GM18526 (cell line): ENCODE measurements at regions not wholly inside any gene's neighbourhood (a gene's known extent, or its start where the extent isn't known, plus 50 kb on each side); places are given as distances from the start of the nearest gene placed in this dataset.

ENCODE experiments used
- POLR2A ChIP-seq: IDR thresholded peaks from 3 replicates; pipeline ENCODE4 v1.6.1; 2011; ENCODE audit not compliant: insufficient read length; ENCODE audit errors: extremely low read depth

DNA sequence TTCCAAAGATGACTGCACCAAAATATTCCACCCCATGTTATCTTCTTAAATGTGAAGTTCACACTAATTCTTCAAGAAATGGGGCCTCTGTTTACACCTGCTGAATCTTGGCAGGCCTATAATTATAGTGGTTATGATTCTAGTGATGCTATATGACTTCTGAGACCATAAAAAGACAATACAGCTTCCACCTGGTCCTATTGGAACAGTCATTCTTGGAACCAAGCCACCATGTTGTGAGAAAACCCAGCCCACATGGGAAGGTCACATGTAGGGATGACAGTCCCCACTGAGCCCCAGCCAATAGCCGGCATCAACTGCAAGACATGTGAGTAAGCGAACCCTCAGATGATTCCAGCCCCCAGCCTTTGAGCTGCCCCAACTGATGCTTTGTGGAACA, 587.5 kb downstream of the MID1IP1 start:
- TF ChIP-seq POLR2A, result no peak

DNA sequence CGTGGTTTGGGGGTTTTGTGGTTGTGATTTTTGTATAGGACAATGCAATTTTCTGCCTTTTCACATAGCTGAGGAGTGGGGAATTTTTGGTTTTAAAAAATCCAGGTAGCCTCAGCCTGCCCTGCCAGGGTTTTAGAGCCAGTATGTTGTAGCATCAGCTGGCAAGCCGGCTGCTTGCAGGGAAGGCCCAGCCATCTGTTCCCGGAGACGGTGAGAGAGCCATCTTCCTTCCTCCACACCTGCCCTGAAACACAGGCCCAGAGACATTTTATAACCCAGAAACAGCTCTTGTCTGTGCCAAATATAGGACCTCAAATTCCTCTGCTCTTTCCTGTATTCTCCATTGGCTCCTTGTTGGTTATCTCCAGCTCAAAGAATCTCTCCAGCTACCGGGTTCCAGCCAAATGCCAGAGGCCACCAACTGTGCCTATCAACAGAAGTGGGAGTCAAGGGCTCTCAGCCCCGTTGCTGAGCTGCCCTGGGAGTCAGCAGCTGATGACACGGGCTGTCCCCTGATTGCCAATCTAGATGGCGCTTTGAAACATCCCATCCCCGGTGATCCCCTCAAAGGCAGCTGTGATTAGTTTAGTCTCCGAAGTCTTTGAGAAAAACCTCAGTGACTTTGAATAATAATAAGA, 595.2 kb downstream of the MID1IP1 start:
- no peak for TF ChIP-seq POLR2A

DNA sequence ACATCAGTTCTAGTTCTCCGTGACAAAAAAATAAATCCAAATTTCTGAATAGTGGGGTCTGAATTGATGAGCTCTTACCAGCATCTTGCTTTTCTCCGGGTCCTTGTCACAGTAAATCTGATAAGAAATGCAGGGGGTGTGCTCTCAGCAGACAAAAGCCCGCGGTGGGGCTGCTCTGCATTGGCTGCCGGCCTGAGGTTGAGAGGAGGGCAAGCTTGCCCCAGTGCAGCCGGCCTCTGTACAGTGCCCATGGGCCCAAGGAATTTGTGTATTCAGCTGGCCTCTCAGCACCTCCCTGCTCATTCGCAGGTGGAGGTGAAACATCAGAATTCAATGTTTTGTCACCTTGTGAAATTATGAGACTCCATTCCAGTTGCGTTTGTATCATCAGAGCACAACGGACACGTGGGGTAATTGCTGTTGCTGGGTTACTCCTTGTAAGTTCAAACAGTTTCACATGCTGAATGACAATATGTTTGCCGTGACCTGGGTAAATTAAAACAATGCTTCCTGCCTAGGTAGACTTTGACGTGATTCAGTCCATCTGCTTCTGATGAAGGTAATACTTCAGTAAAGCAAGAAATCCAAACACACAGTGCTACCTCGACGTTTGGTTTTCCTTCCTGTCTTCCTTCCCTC, 596.4 kb downstream of the MID1IP1 start:
- TF ChIP-seq POLR2A, result no peak

DNA sequence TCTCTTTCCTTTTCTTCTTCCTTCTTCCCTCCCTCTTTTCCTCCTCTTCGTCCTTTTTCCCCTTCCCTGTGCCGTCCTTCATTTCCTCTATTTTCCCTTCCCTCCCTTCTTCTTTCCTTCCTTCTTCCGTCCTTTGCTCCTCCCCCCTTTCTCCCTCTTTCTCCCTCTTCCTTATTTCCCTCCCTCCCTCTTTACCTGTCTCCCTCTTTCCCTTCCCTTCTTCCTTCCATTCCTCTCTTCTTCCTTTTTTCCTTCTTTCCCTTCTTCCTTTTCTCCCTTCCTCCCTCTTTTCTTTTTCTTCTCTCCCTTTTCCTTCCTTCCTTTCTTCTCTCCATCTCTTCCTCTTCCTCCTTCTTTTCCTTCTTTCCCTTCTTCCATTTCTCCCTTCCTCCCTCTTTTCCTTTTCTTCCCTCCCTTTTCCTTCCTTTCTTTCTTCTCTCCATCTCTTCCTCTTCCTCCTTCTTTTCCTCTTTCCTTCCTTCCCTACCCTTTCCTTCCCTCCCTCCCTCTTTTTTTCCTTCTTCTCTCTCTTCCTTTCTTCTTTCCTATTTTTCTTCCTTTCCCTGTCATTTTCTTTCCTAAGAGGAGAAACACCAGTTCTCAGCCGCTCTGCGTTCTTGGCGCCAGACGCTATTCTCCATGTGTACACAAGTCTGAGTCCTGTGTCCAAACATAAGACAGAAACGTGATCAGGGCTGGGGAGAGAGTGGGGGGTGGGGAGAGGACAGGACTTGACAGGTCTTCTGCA, 597.1 kb downstream of the MID1IP1 start:
- TF ChIP-seq POLR2A, result no peak

DNA sequence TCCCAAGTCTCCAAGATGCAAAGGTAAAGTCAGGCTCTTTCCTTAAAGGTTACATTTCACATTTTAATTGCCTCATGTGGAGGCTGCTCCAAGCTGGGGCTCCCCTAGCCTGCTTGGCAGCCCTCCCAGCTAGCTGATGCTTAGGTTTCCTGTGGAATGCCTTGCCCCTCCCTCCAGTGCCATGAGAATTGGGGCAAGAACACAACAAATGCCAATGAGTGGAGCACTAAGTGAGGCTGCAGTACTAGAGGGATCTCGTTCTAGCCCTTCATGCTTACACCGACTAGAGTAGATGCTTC, 597.7 kb downstream of the MID1IP1 start:
- TF ChIP-seq POLR2A, result no peak

DNA sequence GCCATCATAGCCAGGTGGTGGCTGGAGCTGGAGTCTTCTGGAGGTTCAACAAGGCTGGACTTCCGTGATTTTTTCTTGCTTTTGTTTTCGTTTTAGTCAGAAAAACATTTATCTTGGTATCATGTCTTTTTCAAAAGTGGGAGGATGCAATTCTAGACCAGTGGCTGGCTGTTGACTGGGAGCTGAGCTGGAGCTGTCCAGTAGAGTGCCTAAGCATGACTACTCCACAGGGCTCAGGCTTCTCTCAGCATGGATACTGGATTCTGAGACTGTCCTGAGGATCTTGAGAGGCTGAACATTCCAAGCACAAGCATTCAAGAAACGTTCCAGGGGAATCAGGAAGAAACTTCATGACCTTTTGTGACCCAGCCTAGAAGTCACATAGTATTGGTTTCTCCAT, 598.1 kb downstream of the MID1IP1 start:
- no peak for TF ChIP-seq POLR2A

DNA sequence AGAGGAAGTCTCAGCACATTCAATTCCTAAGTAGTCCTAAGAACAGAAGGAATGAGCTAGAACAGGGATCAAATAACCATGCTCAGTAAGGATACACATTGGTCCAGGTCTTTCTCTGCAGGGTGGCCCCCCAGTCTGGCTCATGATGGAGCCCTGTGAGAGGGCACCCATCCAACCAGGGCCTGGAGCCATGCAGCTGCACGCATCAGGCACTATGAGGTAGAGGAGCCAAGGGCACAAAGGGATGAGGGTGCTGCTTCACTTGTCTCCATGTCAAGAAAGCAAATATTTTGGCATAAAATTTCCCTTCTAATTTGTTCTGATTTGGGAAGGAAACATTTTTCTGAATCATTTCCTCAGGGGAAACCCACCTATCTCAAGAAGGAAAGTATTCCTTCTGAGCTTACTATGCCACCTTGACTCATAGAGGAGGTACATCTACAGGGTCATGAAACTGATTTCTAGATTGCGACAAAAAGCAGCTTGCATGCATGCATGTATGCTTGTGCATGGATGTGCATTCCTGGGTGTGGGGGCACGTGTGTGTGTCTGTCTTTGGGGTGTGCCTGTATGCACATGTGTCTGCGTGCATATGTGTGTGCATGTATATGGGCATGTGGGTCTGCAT, 600.3 kb downstream of the MID1IP1 start:
- TF ChIP-seq POLR2A, result no peak

DNA sequence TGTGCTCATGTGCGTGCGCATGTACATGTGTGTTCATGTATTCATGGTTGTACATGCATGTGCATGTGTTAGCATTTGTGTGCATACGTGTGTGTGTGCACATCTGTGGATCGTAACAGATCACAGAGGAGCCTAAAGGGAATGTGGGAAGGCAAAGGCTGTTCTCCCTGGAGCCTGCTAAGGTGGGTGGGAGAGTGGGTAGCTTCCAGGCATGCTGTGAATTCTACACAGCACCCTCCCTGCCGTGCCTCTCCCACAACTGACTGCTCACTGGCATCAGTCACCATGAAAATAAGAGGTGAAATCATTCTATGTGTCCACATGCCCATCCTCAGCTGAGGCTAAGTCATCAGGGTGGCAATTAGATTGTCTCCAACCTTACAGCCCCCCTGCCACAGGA, 600.9 kb downstream of the MID1IP1 start:
- no peak for TF ChIP-seq POLR2A

DNA sequence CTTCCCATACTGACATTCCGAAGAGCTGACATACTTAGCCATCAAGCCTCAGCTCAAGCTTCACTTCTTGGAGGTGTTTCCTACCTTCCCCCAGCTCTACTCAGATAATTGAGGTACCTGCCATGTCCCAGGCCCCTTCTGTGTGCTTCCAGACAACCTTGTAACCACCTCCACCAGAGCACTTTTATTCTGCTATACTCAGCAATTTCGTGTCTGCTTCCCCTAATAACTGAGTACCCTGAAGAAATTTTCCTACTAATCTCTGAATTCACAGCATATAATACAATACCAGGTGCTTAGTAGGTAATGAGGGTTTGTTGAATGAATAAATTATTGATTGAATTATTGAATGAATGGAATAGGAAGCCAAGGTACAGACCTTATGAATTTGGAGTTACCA, 605.5 kb downstream of the MID1IP1 start:
- no peak for TF ChIP-seq POLR2A

DNA sequence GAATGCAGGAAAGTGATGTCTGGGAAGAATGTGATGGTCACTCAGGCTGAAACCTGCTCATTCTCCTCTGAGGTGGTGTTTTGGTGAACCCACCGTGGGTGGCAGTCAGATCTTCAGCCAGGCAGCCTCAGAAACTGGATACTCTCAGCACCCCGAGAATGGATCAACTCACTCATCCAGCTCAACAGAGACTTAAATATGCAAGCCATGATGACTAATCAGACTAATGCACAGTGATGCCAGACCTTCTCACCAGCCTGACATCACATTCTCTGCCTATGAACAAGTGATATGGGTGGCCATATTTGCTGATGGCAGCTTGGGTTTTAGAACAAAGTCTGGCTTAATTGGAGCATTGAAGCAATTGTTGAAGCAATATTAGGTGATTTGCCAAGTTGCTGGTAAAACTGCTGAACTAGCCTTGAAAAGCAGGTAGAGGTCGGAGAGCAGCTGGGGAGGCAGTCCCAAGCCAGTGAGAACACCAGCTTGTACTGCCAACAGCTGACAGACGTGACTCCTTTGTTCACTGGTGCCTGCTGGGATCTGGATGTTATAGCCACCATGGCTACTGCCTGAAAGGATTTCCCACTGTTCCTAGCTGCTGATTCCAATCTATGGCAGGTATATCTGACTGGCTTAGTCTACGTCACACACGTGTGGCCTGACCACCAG, 608.1 kb downstream of the MID1IP1 start:
- TF ChIP-seq POLR2A, result no peak

DNA sequence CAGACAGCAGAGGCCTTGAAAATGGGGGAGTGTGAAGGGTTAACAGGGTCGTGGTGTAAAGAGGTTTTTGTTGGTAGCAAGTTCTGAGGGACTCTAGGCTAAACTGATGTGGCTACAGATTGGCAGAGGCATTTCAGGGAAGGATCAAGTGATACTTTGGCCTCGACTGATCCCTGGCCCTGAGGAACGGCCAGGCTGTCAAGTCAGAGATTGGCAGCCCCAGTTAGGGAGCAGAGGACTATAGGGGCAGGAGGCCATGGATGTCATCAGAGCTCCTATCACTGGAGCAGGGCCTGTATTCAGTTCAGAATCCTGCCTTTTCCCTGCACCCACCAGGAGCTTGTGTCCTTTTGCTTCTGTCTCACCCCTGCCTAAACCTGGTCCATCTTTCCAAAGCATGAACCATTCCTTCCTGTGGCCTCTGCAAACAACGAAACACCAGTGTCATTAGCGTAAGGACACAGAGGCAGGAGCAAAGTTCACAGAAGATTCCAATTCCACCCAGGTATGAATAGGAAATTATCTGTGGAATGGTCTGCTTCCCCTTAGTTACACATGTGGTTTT, 613.1 kb downstream of the MID1IP1 start:
- no peak for TF ChIP-seq POLR2A

DNA sequence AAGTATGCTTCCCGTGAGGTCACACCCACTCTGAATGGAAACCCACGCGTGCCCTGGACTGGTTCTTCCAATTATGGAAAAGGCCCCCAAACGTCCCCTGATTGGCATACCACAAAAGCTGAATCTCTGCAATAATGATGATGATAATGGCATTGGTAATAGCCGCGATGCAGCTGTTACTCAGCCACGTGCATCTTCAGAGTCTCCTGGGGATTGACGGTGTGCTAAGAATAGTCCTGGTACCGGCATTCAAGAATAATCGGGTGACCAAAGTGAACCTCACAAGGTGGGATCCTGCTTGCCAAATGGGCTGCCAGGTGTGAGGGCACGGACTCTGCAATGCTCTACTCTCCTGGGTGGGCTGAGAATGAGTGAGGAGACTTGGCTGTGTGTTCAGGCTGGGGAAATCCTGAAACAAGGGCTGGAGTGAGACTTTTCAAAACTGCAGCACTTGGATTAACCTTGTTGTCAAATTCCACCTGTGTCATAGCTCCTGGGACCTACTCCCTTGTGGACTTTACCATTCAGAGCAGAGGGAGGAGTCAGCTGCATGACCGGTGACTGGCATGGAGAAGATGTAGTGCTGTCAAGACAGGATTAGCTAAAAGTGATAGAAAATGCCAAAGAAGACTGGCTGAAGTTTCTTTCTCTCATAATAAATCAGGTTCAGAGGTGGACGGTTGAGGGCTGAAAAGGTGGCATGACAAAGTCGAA, 615.4 kb downstream of the MID1IP1 start:
- no peak for TF ChIP-seq POLR2A

DNA sequence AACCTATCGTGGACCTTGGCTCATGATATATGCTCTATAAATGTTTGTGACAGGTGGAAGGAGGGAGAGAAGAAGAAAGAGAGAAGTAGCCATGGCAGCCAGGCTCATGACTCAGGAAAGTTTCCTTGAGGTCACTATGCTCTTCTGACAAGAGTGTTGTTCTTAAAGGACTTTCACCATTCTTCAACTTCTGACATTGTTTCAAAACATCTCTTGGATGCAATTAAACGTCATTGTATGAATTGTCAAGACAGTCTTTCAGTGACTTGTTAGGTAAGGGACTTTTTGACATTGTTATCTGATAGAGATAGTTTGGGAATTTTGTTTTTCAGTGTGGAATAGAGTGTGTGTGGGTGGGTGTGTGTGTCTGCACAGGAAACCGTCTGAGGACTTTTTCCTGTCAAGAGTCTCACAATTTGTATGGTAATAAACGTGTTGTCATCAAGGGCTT, 617.0 kb downstream of the MID1IP1 start:
- no peak for TF ChIP-seq POLR2A
